WTC11 (cell line): ENCODE measurements at regions not wholly inside any gene's neighbourhood (a gene's known extent, or its start where the extent isn't known, plus 50 kb on each side); places are given as distances from the start of the nearest gene placed in this dataset.

ENCODE experiments used
- ELF4 ChIP-seq: sonication (generic); formaldehyde crosslinking; IDR thresholded peaks from 2 replicates; pipeline ENCODE4 v1.8.1; 2022; ENCODE audit warnings: low read depth, mild to moderate bottlenecking, moderate library complexity, missing genetic modification reagents
- FOXP4 ChIP-seq: sonication (generic); formaldehyde crosslinking; IDR thresholded peaks from 2 replicates; pipeline ENCODE4 v1.8.0; 2022; ENCODE audit warnings: mild to moderate bottlenecking, missing genetic modification reagents
- GRHL2 ChIP-seq: fragments of 250-450 bp; sonication (Bioruptor Pico); IDR thresholded peaks from 2 replicates; pipeline ENCODE4 v1.8.0; 2022; ENCODE audit warnings: mild to moderate bottlenecking, moderate library complexity; ENCODE audit not compliant: insufficient replicate concordance, severe bottlenecking
- IRF1 ChIP-seq: sonication (generic); formaldehyde crosslinking; IDR thresholded peaks from 2 replicates; pipeline ENCODE4 v1.8.0; 2023; ENCODE audit warnings: missing genetic modification reagents
- NFE2L1 ChIP-seq: sonication (generic); formaldehyde crosslinking; IDR thresholded peaks from 2 replicates; pipeline ENCODE4 v1.8.1; 2023; ENCODE audit warnings: missing genetic modification reagents
- TF ChIP-seq, protein P1 (sequence below): fragments of 200-600 bp; IDR thresholded peaks from 2 replicates; pipeline ENCODE4 v1.8.0; 2022; ENCODE audit warnings: antibody characterized with exemption

DNA sequence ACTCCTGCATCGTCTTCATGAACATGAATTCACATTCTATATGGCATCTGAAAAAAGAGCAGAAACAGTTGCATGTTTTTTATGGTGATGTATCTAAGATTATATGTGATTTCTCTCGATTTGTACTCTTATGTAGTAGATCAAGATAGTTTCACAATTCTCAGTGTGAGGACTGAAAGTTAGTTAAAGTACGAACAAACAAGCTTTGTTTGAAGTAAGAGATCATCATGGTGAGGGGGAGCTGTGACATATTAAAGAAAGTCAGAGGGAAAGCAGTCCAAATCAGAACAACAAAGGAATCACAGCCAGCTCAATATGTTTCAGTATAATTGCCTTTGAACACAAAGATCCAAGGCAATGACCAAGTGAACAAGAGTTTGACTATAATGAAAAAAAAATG is 1140.6 kb downstream of the SH3BGRL start:
- TF ChIP-seq, protein P1, sequence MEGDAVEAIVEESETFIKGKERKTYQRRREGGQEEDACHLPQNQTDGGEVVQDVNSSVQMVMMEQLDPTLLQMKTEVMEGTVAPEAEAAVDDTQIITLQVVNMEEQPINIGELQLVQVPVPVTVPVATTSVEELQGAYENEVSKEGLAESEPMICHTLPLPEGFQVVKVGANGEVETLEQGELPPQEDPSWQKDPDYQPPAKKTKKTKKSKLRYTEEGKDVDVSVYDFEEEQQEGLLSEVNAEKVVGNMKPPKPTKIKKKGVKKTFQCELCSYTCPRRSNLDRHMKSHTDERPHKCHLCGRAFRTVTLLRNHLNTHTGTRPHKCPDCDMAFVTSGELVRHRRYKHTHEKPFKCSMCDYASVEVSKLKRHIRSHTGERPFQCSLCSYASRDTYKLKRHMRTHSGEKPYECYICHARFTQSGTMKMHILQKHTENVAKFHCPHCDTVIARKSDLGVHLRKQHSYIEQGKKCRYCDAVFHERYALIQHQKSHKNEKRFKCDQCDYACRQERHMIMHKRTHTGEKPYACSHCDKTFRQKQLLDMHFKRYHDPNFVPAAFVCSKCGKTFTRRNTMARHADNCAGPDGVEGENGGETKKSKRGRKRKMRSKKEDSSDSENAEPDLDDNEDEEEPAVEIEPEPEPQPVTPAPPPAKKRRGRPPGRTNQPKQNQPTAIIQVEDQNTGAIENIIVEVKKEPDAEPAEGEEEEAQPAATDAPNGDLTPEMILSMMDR = no peak
- no peak for TF ChIP-seq GRHL2 (CRISPR knock-in tag)
- no peak for TF ChIP-seq FOXP4 (CRISPR knock-in tag)
- no peak for TF ChIP-seq NFE2L1 (CRISPR knock-in tag)
- no peak for TF ChIP-seq IRF1
- no peak for TF ChIP-seq ELF4 (CRISPR knock-in tag)
